Activated CD4-positive, alpha-beta T cell treated with anti-CD3 and anti-CD28 coated beads, Interleukin-2, Interleukin-4, amounts not matched to agents 100 ng/mL and 50 ng/mL, durations not matched to agents 16 hours and 8 hours (primary cell): ENCODE measurements at regions not wholly inside any gene's neighbourhood (a gene's known extent, or its start where the extent isn't known, plus 50 kb on each side); places are given as distances from the start of the nearest gene placed in this dataset.

Source experiments
- DNase-seq: peaks from one replicate; pipeline ENCODE4 v3.0.0-alpha.2; 2020; ENCODE audit warnings: low spot score

- no peak for DNase-seq
These were observed 65.5 kb downstream of the ANKRD60 start for GRCh38 chr20:58162986-58163385.

DNA sequence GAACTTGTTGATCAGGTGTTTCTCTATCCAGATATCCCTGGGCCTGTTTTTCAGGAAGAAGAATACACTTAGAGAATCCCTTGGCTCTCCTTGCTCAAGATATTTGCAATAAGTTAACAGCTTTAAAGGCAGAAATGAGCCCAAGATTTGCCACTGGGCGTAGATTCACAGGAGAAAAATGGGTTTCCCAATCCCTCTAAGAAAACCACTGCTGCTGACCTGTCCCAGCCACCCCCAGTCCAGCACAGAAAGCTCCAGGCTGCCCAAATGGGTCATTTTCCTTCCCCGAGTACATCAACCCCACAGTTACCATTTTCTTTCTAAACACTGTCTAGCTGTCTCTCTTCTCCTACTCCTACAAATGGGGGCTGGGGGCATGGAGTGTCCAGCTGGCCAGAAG is 67.3 kb downstream of the ANKRD60 start:
- no peak for DNase-seq

DNA sequence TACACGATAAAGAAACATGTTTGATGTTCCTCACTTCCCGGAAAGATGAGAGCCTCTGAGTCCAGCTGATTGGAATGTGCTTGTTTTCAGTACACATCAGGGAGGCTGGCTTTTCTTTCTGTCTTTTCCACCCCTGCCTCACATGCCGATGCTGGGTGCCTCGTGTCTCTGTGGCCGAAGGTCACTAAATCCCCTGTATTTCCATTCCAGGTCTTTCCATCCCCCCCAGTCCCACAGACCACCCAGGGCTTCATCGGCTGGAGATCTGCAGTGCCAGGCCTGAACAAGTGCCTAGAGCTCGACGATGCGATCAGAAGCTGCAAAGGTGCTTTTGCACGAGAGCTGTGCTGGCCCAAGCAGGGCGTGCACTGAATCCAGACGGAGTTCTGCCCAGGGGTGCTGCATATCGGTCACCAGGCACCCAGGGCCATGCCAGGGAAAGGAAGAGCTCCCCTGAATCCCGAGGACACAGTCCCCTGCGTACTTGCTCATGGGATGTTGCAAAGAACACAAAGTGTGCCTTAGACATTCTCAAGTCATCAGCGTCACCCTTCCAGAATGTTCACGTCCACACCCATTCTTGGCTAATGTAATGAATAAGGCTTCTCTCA is 67.9 kb downstream of the ANKRD60 start:
- DNase-seq = no peak

DNA sequence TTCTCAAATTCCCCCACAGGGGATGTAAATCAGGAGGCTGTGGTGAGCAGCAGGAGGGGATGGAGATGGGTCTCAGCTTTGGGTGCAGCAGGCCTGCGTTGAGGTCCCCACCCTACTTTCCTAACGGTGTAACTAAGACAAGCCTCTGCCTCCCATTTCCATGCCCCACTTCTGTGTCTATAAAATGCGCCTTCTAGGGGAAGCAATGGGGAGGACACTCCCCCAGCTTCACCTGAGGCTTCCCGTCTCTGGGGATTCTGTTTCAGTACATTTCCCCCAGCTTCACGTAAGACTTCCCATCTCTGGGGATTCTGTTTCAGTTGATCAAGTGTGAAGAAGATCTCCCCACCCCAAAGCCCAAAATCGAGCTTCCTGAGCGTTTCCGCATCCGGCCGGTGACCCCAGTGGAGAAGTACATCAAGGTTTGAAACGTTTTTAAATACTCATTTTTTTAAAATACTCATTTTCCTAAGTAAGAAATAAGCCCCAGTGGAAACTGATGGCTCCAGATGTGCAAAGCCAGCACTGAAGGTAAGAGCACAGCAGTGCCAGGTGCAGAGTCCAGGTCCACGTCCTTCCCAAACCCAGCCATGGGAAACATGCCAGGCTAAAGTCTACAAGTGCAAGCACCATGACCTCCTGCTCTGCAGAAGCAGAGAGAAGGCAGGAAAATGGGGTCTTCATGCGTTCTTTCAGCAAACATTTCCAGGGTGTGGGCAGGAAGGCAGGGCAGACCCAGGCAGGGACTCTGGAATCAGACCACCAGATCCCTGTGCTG is 73.1 kb downstream of the ANKRD60 start:
- DNase-seq = no peak

- DNase-seq = no peak
These were observed 74.3 kb downstream of the ANKRD60 start for GRCh38 chr20:58154113-58154512.

- DNase-seq = no peak
These were observed 75.3 kb downstream of the ANKRD60 start for GRCh38 chr20:58153121-58153520.

GRCh38 chr20:58150772-58151171 is 77.7 kb downstream of the ANKRD60 start:
- no peak for DNase-seq

DNA sequence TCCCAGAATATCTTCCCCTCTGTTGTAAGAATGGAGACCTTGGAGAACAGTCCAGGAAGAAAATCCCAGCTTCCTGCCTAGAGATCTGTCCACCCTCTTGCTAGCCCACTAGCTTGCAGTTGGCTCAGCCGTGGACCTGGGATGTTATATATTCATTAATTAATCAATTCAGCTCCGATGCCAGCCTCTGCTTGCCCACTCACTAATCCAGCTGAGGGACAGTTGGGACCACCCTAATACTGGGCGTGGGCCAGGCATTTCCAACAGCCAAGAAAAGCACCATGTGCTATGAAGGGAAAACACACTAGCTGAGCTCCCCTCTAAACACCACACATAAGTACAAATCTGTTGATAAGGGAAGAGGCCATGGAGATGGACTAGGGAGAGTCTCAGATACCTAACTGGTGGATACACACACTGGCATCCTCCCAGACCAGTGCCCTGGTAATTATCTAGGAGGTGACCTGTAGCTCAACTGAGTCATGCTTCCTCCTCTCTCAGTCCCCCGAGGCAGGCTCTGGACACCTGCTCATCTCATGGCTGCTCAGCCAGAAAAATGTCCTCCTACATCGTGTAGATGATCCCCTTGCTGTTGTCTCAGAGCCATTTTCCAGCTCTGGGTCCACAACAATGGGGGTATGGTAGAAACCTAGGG is 78.9 kb downstream of the ANKRD60 start:
- no peak for DNase-seq

GRCh38 chr20:58148891-58149290 is 79.6 kb downstream of the ANKRD60 start:
- DNase-seq = no peak

GRCh38 chr20:58147628-58148370 is 80.7 kb downstream of the ANKRD60 start:
- DNase-seq = no peak

- DNase-seq = no peak
These were observed 81.7 kb downstream of the ANKRD60 start for GRCh38 chr20:58146746-58147140.

DNA sequence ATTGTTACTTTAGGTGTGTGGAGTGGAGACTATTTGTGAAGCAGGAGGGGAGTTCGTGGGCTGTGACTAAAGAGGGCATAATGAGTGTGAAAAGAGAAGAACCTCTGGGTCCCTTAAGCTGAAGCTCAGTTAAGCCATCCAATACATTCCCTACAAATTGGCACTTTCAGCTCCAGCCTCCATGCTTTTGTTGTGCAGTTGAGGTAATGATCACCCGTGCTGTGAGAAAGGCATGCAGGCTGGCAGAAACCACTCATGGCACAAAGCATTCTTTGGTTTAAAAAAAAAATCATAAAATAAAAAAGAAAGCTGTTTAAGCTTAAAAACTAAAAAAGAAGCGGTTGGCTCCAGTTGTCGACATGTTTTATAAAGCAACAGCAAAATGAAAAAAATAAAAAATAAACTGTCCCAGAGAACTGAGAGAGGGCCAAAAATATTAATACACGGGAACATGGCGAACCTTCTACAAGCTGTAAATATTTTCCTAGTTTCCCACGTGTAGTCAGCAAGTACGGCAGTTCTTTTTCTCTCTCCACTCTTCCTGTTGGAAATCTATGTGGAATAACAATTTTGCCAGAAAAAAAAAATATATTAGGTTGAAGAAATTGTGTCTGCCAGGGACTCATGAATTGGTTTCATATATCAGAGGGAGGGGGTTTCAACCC is 82.2 kb downstream of the ANKRD60 start:
- no peak for DNase-seq

- DNase-seq = no peak
These were observed 82.9 kb downstream of the ANKRD60 start for GRCh38 chr20:58145506-58146080.

- no peak for DNase-seq
These were observed 84.4 kb downstream of the ANKRD60 start for GRCh38 chr20:58144096-58144495.

- no peak for DNase-seq
These were observed 84.9 kb downstream of the ANKRD60 start for GRCh38 chr20:58143531-58143930.

DNA sequence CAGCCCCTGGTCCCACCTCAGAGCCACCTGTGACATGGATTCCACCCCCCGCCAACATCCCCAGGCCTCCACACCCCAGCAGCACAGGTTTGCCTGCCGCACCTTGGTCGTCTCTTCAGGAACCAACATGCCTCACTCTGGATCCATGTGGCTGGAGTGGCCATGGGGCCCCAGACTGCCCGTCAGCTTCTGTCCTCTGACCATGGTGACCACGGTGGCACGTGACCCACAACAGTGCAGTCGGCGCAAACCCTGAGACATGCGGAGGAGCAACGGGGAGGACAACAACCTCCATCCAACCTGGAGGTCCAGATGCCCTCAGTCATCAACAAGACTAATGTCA is 85.6 kb downstream of the ANKRD60 start:
- DNase-seq = no peak

GRCh38 chr20:58141971-58142842 is 86.2 kb downstream of the ANKRD60 start:
- DNase-seq = no peak

- no peak for DNase-seq
These were observed 87.0 kb downstream of the ANKRD60 start for GRCh38 chr20:58141496-58141895.

DNA sequence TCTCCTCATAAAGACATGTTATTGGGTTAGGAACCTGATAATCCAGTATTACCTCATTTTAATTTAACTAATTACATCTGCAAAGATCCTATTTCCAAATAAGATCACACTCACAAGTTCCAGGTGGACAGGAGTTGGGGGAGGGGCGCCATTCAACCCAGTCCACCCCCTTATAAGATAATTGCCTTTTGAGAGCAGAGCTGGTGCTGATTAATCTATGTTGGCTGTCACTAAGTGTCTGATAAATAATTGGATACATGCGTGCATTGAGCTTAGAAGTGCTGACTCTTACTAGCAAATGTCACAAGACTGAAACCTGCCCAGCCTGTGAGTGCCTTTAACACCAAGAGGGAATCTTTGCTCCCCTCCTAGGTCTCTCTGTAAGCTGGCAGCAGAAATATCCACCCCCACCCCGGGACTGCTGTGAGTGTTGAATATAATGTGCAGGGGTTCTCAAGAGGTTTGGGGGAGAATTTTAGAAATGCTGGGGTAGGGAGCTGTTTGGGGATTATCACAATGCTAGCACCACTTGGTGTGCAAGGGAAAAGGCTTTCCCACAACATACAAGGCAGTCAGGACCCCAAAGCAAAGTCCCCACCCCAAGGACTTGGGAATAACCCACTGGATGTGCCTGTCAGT is 87.5 kb downstream of the ANKRD60 start:
- DNase-seq = no peak
